Astrocyte of the cerebellum (primary cell): ENCODE measurements at regions not wholly inside any gene's neighbourhood (a gene's known extent, or its start where the extent isn't known, plus 50 kb on each side); places are given as distances from the start of the nearest gene placed in this dataset.

Source experiments
- DNase-seq: peaks from one replicate; pipeline ENCODE4 v3.0.0-alpha.2; 2011; ENCODE audit warnings: low read depth
- H3K4me3 ChIP-seq: 2 replicates; pipeline ENCODE4 v1.5.1; 2011; ENCODE audit warnings: mild to moderate bottlenecking, low read depth, low read length, moderate library complexity
- in situ Hi-C: cut with HindIII; loops from 2 replicates; pipeline ENCODE4 v1.10.0; 2017; ENCODE audit warnings: low sequenced_read_pairs
- TF ChIP-seq, protein P1 (sequence below): IDR thresholded peaks from 2 replicates; pipeline ENCODE4 v1.5.1; 2012; ENCODE audit warnings: low read length, low read depth, moderate library complexity, mild to moderate bottlenecking; ENCODE audit errors: missing control alignments

DNA sequence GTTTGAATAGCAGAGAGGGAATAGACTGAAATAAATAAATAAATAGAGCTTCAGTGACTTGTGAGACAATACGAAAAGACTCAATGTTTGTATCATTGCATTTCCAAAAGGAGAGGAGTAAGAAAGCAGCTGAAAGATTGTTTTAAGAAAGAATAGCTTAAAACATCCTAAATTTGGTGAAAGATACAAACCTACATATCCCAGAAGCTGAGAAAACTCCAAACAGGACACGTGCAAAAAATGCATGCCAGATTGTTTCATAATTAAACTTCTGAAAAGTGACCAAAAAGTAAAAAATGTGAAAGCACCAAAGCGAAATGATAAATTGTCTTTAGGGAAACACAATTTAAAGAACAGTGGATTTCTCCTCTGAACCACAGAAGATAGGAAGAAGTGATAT, 711.0 kb downstream of the AACS start:
- TF ChIP-seq, protein P1, sequence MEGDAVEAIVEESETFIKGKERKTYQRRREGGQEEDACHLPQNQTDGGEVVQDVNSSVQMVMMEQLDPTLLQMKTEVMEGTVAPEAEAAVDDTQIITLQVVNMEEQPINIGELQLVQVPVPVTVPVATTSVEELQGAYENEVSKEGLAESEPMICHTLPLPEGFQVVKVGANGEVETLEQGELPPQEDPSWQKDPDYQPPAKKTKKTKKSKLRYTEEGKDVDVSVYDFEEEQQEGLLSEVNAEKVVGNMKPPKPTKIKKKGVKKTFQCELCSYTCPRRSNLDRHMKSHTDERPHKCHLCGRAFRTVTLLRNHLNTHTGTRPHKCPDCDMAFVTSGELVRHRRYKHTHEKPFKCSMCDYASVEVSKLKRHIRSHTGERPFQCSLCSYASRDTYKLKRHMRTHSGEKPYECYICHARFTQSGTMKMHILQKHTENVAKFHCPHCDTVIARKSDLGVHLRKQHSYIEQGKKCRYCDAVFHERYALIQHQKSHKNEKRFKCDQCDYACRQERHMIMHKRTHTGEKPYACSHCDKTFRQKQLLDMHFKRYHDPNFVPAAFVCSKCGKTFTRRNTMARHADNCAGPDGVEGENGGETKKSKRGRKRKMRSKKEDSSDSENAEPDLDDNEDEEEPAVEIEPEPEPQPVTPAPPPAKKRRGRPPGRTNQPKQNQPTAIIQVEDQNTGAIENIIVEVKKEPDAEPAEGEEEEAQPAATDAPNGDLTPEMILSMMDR = no peak
- in situ Hi-C loops = no loop called here
- DNase-seq = no peak
- no peak overlapping the region for H3K4me3 ChIP-seq

DNA sequence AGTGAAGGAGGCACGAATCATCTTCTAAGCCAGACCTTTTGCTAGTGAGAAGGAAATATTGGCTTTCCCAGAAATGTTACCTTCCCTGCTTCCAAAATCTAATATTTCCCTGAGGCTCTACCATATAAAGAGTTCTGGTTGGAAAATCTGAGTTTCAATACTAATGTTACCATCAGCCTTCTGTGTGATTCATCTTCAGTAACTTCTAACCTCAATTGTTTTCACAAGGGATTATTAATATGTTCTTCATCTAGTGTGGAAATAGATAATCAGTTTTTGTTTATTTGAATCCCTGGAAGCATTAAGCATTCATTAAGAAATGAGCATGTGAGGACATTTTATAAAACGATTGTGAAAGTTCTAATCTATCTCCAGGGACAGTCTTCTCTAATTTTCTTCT, 720.9 kb downstream of the AACS start:
- TF ChIP-seq, protein P1 = no peak
- in situ Hi-C loops = no loop called here
- DNase-seq = no peak

DNA sequence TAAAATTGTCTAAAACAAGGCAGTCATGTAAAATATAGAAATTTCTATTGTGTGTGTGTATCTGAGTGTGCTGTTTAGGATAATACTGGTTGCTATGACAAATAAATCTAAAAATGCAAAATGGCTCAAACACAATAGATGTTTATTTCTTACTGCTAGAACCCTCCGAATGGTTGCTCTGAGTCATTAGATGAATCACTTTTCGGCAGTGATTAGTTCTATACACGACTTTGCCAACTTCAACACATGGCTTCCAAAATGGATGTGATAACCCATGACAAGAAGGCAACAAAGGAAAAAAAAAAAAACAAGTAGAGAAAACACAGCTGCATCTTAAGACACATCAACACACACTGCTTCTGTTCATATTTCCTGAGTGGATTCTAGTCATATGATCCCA, 729.2 kb downstream of the AACS start:
- peak; percentile 78 for DNase-seq

More for the DNA sequence above, 720.9 kb downstream of the AACS start:
- no peak overlapping the region for H3K4me3 ChIP-seq

DNA sequence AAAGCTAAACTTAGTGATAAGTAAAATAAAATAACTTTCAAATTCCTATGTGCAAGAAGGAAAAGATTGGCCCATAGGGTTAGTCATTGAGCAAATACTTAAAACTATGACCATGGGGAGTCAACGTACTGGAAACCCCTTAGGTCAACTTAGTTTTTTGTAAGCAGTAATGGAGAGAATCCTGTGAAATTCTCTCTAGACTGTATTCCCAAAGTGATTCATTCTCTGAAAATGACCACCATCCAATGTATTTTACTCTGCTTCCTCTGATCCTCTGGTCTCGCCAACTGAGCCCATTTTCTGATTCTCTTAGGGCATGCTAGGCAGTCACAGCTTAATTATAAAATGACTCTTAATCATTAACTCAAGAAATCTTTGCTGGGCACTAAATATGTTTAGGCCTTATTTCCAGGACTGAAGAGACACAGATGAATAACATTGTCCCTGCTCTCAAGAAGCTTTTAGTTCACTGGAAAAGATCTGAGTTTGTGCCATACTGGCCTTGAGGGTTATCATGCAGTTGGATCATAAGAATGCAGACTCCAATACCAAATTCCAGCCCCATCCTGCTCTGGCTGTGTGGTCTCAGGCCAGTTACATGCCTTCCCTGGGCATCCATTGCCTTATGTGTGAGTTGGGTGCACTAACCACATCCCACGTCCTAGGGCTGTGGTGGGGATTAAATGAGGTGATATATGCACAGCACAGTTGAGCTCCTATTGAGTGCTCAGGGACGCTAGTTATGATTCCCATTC, 732.4 kb downstream of the AACS start:
- in situ Hi-C loops = no loop called here
- TF ChIP-seq, protein P1 = no peak
- H3K4me3 ChIP-seq = no peak overlapping the region
- peak; percentile 55 for DNase-seq

More for the DNA sequence above, 729.2 kb downstream of the AACS start:
- H3K4me3 ChIP-seq = no peak overlapping the region
- TF ChIP-seq, protein P1 = no peak
- in situ Hi-C loops = no loop called here

DNA sequence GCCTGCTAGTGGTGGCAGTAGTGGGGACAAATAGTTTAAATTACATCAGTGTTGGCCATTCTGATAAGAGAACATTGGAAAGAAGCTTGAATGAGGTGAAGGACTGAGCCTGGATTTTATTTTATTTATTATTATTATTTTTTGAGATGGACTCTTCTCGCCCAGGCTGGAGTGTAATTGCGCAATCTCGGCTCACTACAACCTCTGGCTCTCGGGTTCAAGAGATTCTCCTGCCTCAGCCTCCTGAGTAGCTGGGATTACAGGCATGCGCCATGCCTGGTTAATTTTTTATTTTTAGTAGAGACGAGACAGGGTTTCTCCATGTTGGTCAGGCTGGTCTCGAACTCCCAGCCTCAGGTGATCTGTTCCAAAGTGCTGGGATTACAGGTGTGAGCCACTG, 739.4 kb downstream of the AACS start:
- TF ChIP-seq, protein P1 = no peak
- DNase-seq = no peak

DNA sequence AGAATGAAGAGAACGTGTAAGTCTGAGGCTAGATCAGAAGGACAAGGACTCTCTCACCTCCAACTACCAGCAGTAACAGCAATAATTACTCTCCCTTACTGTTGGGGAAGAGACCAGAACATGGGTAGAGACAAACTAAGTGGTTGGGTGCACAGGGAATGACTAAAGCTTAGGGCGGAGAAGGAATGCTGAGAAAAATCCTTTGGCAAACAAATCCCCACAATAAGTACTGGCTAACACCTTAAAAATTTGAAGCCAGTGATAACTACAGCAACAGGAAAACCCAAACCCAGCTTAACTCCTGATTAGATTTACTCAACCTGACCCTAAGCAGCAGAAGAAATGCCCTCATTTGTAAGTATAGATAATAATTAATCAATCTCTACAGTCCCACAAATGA, 759.0 kb downstream of the AACS start:
- TF ChIP-seq, protein P1 = no peak
- no peak for DNase-seq
- no peak overlapping the region for H3K4me3 ChIP-seq
- in situ Hi-C loops = no loop called here

More for the DNA sequence above, 739.4 kb downstream of the AACS start:
- in situ Hi-C loops = no loop called here
- H3K4me3 ChIP-seq = no peak overlapping the region

DNA sequence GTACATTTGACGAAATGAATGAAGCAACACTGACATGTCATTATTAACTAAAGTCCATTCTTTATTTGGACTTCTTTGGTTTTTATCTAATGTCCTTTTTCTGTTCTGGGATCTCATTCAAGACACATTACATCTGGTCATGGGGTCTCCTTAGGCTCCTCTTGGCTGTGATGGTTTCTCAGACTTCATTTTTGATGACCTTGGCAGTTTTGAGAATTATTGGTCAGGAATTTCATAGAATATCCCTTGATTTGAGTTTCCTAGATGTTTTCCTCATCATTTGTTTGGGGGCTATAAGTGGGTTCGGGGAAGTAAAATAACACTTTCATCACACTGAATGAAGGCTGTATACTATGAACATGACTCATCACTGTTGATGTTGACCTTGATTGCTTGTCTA, 770.6 kb downstream of the AACS start:
- TF ChIP-seq, protein P1 = no peak
- H3K4me3 ChIP-seq = no peak overlapping the region
- in situ Hi-C loops = no loop called here
- no peak for DNase-seq
